Suppressor macrophage (primary cell): ENCODE measurements at regions not wholly inside any gene's neighbourhood (a gene's known extent, or its start where the extent isn't known, plus 50 kb on each side); places are given as distances from the start of the nearest gene placed in this dataset.

Experiments used
- DNase-seq, 4 experiments: peaks; one replicate each; pipeline ENCODE4 v3.0.0-alpha.2; 2020 to 2022

DNA sequence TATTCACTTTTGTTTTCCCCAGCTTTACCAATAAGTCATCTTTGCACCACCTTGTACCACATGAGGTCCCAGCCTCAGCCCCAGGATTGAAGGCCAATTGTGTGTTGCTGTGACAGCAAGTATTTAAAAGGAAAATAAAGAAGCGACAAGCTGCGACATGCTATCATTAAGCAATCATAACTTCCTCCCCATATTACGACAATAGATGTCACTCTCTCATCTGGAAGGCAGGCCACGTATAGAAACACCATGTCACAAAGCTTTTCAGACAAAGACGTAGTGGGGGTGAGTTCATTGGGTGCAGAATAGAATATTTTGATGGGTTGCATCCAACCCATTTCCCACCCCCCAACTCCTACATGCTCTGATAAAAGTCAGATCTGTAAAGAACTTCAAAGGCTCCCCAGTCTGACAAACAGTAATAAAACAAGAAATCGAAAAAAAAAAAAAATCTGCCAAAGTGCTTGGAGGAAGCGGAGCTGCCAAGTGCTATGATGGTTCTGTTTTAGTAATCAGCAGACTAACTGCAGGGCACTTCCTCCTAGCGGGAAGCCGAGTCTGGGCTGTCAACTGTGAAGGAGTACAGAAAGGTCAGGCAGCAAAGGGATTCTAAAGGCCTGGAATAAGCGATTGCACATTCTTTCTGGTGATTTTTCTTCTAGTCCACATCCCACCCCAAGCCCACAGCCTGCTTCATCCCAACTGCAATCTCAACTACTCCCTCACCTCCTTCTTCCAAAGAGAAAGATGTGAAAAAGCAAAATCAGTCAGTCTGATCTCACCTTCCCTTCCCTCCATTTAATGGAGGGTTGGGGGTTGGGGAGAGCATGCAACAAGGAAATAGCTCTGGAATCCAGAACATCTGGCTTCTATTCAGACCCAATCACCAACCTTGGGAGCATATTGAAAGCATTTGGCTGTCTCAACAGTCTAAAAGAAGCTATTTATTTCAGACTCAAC is 131.4 kb upstream of the UBASH3B start:
- peak; percentile 73 to 88 (median 82) for DNase-seq

DNA sequence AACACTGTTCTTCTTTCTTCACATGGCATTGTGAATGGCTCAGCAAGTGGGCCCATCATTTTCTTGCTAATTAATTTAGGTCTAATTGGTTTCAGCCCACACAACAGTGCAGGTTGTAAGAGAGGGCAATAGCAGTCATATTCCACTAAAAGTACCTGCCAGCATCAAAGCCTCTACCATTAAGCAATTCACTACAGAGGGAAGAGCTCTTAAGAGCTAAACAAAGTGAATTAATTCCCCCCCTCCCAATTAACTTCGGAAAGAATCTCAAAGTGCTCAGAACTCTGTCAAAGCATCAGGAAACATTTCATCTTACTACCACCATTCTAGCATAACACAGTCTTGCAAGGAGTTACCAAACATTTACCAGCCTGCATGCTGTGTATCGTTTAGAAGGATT is 133.9 kb upstream of the UBASH3B start:
- no peak for DNase-seq

DNA sequence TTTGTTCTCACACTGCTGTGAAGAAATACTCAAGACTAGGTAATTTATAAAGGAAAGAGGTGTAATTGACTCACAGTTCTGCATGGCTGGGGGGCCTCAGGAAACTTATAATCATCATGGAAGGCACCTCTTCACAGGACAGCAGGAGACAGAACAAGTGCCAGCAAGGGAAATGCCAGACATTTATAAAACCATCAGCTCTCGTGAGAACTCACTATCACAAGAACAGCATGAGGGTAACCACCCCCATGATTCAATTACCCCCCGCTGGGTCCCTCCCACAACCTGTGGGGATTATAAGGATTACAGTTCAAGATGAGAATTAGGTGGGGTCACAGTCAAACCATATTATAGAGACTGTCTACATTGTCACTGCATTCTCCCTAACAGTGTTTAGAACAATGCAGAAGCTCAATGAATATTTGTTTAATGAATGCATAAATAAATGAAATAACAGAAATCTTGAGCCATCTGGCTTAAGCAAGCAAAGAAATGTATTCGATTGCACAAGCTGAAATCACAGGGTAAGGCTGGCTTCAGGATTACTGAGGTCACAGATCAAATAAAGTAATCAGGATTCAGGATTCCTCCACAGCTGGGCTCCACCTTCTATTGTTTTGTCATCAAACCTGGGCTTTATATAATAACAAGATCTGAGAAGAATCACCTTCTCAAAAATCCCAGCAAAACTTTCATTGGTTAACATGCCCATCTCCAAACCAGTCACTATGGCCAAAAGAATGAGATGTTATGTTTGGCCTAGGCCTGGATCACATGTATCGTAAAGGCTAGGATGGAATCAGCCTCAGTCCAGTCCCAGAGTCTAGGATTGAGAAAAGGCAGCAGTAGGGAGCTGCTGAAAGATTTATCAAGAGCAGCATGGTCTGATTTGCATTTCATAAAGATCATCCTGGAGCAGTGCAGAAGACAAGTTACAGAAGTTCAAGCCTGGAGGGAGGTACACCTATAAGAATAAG is 137.8 kb upstream of the UBASH3B start:
- no peak for DNase-seq

DNA sequence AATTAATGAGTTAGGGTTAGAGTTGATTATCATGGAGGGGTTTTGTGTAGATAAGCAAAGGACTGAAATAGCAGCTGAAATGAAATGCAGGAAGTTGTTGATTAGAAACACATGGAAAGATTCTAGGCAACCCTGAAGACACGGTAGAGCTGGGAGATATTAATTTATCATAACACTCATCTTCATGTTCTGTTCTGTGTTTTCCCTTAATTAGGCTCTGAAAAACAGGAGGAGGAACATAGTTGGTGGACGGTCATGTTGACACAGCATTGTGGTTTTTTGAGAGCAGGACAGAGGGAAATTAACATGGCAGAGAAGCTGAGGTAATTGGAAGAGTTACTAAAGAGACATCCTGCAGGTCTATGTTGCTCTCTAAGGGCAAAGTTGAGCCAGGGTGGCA is 138.8 kb upstream of the UBASH3B start:
- no peak for DNase-seq

DNA sequence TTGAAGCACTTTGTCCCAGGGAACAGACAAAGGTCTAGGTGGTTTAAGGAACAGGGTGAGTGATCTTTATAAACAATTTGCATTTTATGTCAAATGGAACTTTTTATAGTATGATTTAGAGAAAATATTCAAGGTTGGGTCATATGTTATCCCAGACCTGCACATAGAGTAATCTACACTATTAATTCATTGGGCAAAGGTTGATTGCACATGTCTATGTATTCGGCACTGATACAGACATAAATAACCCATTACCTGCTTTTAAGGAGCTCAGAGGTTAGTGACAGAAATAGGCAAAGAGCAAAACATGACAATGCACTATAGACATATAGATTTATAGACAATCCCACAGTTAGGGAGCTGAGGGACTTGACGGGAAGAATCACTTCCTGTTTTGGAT is 141.5 kb upstream of the UBASH3B start:
- no peak for DNase-seq

DNA sequence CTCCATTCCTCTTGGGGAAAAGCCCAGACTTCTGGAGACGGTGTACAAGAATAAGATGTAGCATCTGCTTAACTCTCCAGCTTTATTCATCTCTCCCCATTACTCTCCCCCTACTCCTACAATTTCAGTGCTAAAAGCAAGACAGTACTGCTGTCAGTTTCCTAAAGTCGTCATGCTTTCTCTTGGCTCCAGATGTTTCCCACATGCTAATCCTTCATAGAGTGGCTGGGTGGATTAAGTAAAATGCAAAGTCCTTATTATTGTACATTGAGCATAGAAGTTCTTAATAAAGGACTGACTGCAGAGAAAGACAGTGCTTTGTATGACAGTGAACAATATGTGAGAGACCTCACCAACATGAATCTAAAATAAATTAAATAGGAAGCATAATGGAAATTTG is 142.2 kb upstream of the UBASH3B start:
- DNase-seq, result no peak

DNA sequence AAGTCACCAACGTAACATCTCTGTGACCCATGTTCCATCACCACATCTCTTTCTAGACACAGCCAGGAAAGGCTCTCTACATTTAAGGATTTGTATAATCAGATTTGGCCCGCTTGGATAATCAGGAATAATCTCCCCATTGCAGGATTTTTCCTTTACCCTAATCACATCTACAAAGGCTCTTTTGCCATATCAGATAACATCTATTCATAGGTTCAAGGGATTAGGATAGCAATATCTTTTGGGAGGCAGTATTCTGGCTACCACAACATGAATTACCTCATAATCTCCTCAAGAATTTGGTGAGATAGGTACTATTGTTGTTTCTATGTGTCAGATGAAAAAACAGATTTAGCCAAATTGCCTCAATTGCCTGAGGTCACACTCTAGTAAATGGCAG is 142.8 kb upstream of the UBASH3B start:
- no peak for DNase-seq

DNA sequence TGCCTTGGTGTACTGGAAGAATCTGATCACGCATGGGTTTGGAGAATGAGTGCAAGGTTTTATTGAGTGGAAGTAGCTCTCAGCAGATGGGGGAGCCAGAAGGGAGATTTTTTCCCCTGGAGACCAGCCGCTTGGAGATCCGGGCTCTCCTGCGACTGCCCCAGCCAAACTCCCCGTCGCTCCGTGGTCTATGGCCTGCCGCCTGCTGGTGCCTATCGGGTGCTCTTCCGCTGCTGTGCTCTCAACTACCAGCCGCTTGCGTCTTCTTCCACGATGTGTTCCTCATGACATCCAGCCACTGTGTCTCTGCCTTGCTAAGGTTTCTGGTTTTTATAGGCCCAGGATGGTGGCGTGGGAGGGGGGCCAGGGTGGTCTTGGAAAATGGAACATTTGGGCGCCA is 145.6 kb upstream of the UBASH3B start:
- DNase-seq, result no peak

DNA sequence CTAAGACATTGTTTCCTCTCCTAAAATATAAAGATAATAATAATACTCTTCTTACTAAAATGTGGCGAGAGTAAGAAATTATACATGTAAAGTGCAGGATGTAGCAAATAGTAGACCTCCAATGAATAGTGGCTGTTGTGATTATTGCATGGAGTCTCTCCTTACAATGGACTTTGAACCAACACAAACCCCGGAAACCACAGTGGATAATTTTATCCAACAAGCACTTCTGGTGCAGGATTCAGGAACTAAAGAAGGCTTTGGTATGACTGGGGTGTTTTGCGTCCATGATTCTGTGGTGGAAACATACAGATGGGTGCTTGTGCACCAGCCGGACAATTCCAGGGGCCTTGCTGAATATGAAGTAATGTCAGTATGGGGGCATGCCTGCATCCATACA is 146.4 kb upstream of the UBASH3B start:
- peak in 3 of 4 experiments; percentile 3 to 38 (median 12) for DNase-seq

DNA sequence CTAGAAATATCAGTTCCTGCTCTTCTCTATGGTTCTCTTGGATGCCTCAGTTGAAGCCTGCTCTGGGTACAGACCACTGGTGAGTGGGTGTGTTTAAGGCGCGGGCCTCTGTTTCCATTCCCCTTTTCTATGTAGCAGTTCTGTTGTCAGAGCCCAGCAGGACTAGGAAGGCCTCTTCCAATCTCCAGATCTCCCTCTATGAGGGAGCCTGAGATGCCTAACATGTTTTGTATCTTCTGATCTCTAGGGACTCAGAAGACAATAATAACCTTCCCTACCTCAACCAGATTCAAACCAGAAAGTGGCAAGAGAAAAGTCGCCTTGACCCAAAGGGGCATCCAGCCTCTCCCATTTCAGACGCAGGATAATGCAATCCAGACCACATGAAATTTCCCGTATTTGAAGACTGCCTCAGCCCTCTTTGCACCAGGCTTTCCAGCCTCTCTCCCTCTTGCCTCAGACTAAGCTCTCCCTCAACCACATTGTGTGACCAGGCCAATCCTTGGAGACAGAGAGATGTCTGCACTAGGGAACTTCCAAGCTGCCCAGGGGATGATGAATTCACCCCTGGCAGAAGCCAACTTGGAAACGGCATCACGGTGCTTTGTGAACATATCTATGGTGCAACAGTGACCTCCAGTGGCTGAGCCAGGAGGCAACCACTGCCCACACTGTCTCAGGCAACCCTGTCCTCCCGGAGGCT is 150.1 kb upstream of the UBASH3B start:
- peak; percentile 76 to 86 (median 82) for DNase-seq

DNA sequence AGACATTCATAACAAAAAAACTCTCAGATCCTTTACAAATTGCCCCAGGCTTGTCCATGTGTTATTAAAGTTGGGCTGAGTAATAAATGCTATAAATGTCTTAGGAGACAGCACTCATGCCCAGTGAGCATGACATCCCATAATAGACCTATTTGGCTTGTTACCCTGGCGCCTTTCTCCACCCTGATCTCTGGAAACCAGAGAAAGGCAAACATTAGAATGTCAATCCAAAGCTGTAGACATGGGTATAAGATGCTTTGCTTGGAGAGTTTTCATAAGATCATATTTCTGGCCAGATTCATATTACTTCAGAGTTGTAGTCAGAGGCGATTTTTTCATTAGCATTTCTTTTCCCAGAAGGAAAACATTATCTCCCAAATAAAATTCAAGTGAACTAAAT is 161.3 kb upstream of the UBASH3B start:
- DNase-seq, result no peak

DNA sequence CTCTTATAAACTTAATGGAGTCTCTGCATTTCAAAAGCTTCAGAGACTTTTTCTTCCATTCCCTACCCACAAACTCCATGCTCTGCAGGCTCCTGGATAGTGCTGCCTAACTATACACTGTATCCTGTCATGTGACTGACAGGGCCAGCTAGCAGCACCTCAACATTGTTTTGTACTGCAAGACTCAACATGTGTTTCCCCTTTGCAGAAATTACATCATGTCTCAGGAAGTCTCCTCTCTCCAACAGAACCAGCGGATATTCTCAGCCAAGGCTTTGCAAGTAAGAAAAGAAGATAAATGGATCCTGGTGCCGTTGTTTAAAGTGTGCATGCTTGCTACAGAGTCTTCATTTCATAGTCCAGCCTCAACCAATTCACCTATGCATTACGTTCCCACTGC is 164.0 kb upstream of the UBASH3B start:
- DNase-seq, result peak; percentile 29 to 66 (median 50)

DNA sequence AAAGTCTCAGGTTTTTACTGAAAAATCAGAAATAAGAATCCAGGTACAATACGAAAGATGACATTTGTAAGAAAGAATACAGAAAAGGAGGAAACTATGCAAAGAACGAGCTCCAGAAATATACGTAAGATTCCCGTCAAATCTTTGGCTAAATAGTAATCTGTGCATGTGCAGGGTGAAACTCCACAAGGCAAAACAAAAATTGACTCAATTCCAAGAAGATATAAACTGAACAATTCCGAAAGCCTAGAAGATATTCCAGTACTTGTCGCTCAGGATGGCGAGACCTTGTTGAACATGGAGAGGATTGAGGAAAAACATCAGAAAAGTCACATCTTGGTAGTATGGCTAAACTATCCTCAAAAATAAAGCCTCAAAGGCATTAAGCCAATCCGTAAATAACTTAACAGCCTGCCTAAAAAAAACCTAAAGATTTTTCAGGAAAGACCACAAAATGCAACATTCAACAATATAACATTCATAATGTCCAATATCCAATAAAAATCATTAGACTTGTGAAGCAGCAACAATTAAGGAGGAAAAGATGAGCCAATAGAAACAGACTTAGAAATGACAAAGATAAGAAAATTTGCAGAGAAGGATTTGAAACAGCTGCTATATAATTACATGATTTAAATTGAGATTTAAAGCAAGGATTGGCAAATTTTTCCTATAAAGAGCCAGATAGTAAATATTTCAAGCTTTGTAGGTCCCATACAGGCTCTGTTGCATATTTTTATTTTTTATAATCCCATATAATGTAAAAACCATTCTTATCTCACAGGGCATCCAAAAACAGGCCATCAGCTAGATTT is 166.4 kb upstream of the UBASH3B start:
- no peak for DNase-seq

DNA sequence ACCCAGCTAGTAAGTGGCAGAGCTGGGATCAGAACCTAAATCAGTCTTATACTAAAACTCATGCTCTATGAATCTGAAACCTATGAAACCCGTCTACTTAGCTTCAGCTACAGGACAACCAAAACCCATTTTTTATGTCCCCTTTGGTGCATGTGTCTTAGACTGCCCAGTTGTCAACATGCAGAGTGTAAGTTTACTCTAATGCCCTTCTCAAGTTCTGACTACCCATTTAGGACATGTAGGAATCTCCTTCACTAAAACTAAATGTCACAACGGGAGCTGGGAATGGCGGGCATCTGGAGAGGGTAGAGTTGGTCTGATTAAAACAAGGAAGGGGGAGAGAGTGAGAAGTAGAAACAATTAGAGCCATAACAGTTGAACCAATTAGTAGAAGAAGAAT is 167.9 kb upstream of the UBASH3B start:
- no peak for DNase-seq

DNA sequence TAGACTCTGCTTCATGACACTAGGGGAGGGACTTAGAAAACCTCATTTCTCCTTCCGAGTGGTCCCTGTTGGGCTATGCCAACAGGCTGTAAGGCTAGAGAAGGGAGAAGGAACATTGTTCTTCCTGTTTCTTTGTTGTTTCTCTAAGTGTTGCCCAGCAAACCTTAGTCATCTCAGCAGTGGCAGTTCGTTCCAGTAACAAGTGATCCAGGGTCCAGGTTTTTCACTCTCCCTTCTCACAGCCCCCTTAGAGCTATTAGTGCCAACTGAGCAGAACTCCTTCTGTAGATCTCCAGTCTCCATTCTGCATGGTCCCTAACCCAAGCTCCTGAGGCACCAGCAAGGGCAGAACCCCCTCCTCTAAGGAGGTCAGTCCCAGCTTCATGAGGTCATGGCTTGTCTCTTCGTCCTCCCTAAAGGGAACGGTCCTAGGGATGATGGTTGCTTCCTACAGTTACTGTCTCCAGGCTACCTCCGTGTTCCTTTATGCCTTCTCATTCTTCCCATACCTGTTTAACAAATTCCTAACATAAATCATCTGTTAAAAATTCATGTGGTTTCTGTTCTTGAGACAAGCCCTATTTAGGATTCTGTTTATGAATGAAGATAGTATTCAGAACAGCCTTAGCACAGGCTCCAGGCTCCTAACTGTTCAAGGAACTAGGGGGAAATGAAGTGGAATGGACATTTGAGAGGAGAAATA is 168.6 kb upstream of the UBASH3B start:
- DNase-seq, result peak; percentile 11 to 36 (median 29)

DNA sequence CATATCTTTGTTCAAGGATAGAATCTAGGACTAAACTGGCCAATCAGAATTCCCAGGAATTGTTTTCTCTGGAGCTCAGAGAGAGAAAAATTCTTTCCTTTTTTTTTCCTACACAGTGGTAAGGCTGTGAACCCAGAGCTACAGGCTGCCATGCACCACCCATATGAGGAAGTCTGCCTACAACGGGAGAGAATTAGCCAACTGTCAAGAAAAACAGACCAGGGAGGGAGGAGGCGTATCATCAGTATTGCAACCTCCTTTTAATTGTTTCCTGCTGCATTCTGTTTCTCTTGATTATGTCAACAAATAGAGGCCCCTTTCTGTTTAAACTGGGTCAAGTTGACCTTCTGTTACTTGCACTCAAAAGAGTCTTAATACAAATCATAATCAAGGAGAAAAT is 176.5 kb upstream of the UBASH3B start:
- peak; percentile 18 to 48 (median 30) for DNase-seq

DNA sequence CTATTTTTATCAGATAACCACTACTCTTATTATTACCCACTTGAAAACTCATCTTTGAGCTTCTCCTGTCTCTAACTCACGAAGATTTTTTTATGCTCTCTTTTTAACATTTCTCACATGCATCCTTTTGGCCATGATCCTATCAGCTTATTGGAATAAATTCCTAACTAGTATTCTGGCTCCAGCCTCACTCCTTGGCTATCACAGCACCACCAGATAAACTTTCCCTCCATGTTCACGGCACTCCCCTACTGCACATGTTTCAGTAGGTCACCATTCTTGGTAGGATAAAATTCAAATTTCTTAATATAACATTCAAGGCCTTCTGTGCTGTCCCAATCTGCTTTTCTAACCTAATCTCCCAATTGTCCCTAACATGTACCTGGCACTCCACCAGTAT is 186.6 kb upstream of the UBASH3B start:
- no peak for DNase-seq

DNA sequence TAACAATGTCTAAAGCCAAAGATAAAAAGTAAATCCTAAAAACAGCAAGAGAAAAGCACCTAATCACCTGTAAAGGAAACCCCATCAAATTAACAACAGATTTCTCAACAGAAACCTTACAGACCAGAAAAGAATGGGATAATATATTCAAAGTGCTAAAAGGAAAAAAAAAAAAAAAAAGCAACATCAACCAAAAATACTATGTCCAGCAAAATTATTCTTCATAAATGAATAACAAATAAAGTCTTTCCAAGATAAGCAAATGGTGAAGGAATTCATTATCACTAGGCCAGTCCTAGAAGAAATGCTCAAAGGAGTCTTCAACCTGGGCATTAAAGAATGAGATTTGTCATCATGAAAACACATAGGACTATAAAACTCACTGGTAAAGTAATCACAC is 192.0 kb upstream of the UBASH3B start:
- DNase-seq, result no peak

DNA sequence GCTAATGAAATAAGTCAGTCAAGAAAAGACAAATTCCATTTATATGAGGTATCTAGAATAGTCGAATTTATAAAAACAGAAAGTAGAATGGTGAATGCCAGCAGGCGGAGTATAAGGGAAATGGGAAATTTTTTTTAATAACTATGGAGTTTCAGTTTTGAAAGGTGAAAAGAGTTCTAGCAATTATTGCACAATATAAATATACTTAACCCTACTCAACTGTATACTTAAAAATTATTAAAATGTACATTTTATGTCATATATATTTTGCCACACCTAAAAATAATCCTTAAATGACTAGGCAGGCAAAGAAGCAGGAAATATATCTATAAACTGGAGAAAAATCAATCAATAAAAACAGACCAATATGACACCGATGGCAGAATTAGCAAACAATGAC is 196.5 kb upstream of the UBASH3B start:
- no peak for DNase-seq

DNA sequence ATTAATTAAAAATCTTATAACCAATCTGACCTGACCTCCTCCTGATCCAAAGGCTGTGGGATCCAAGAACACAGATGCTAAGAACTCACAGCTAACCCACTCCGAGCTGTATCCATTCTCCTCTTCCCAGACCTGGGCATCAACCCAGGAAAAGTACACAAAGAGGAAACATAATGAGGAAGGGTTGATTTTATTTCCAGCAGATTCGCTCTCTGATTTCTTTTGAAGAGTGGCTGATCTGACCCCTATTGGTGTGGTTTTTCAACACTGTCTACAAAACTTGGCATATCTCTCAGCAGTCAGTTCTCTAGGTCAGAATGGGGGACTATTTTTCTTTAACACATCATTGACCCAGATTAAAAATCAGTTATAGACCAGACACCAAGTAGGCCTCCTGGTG is 201.9 kb upstream of the UBASH3B start:
- no peak for DNase-seq

DNA sequence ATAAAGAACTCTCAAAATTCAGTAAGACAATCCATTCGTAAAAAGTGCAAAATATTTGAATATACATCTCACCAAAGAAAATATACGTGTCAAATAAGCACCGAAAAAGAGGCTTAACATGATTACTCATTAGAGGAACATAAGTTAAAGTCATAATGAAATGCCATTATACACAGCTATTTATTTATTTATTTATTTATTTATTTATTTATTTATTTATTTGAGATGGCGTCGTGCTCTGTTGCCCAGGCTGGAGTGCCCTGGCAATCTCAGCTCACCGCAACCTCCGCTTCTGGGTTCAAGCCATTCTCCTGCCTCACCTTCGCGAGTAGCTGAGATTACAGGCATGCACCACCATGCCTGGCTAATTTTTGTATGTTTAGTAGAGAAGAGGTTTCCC is 203.6 kb upstream of the UBASH3B start:
- DNase-seq, result no peak
